H1 (cell line): ENCODE measurements at regions not wholly inside any gene's neighbourhood (a gene's known extent, or its start where the extent isn't known, plus 50 kb on each side); places are given as distances from the start of the nearest gene placed in this dataset.

ENCODE experiments used
- CTCF ChIA-PET: fragments of 300-600 bp; sonication (Branson Sonifier 250); formaldehyde crosslinking; loops from one replicate; lab custom pipeline; 2021; ENCODE audit not compliant: partially characterized antibody; lab: Charles Lee
- POLR2A ChIA-PET: fragments of 300-600 bp; sonication (Branson Sonifier 250); formaldehyde crosslinking; loops from one replicate; lab custom pipeline; 2021; ENCODE audit warnings: inconsistent platforms; ENCODE audit not compliant: partially characterized antibody; lab: Charles Lee
- DNase-seq, 2 experiments: peaks; one replicate each; pipeline versions ENCODE4 v3.0.0 to v3.0.0-alpha.2; 2010 to 2022; ENCODE audit warnings: low spot score in 2 of 2, low read depth in 1 of 2, mixed read lengths in 1 of 2
- FAIRE-seq: peaks from 2 replicates; lab custom pipeline; 2011; peaks lifted over from hg19 to GRCh38; lab: Jason Lieb, UNC
- H2AFZ ChIP-seq: 2 replicates; pipeline ENCODE4 v1.8.1; 2012; ENCODE audit warnings: low read length, inconsistent platforms
- H2AK5ac ChIP-seq: 2 replicates; pipeline ENCODE4 v1.6.1; 2013; ENCODE audit warnings: low read depth, low read length
- H2BK120ac ChIP-seq: replicated peaks from 2 replicates; pipeline ENCODE3; 2013; ENCODE audit warnings: low read depth, low read length, inconsistent platforms
- H2BK12ac ChIP-seq: 2 replicates; pipeline ENCODE4 v1.6.1; 2013; ENCODE audit warnings: low read depth, low read length
- H2BK15ac ChIP-seq: 2 replicates; pipeline ENCODE4 v1.6.1; 2013; ENCODE audit warnings: low read length
- H2BK20ac ChIP-seq: 2 replicates; pipeline ENCODE4 v1.6.1; 2013; ENCODE audit warnings: low read length
- H2BK5ac ChIP-seq: 2 replicates; pipeline ENCODE4 v1.6.1; 2013; ENCODE audit warnings: low read depth, low read length
- H3K14ac ChIP-seq: 2 replicates; pipeline ENCODE4 v1.6.1; 2013; ENCODE audit warnings: inconsistent platforms; ENCODE audit not compliant: insufficient read length
- H3K18ac ChIP-seq: 2 replicates; pipeline ENCODE4 v1.6.1; 2013; ENCODE audit warnings: low read length; ENCODE audit errors: extremely low read depth
- H3K23ac ChIP-seq: 2 replicates; pipeline ENCODE4 v1.6.1; 2013; ENCODE audit warnings: inconsistent platforms; ENCODE audit not compliant: insufficient read length
- H3K23me2 ChIP-seq: 2 replicates; pipeline ENCODE4 v1.6.1; 2013; ENCODE audit warnings: low read depth, low read length
- H3K27ac ChIP-seq: 2 replicates; pipeline ENCODE4 v1.6.1; 2011; ENCODE audit warnings: low read depth, low read length, inconsistent platforms
- H3K27me3 ChIP-seq, 4 experiments: replicated peaks in 1 of 4; 1 replicate in 1 of 4; 2 replicates in 3 of 4; pipeline versions ENCODE4 v1.6.1 to v1.8.1; 2011 to 2013; ENCODE audit warnings: low read length in 3 of 4, mild to moderate bottlenecking in 3 of 4, inconsistent platforms in 2 of 4, mixed read lengths in 2 of 4, moderate library complexity in 1 of 4; ENCODE audit not compliant: control insufficient read depth in 3 of 4, insufficient read depth in 3 of 4; ENCODE audit errors: extremely low read depth in 1 of 4
- H3K36me3 ChIP-seq, 4 experiments: 2 replicates each; pipeline versions ENCODE4 v1.6.1 to v1.8.1; 2011 to 2013; ENCODE audit warnings: mild to moderate bottlenecking in 4 of 4, low read length in 3 of 4, moderate library complexity in 2 of 4, control low read depth in 1 of 4, inconsistent platforms in 1 of 4; ENCODE audit not compliant: insufficient read depth in 4 of 4, control insufficient read depth in 2 of 4
- H3K4ac ChIP-seq: replicated peaks from 2 replicates; pipeline ENCODE3; 2013; ENCODE audit warnings: low read length, low read depth, mixed read lengths, inconsistent platforms; ENCODE audit not compliant: insufficient read length
- H3K4me1 ChIP-seq, 4 experiments: replicated peaks in 1 of 4; 1 replicate in 1 of 4; 2 replicates in 3 of 4; pipeline versions ENCODE4 v1.6.1 to v1.8.1; 2011 to 2013; ENCODE audit warnings: low read length in 3 of 4, inconsistent platforms in 2 of 4, mixed read lengths in 1 of 4; ENCODE audit not compliant: insufficient read depth in 4 of 4, control insufficient read depth in 3 of 4
- H3K4me2 ChIP-seq, 2 experiments: 2 replicates each; pipeline versions ENCODE4 v1.6.1 to v1.8.1; 2011 to 2013; ENCODE audit warnings: low read depth in 2 of 2, low read length in 2 of 2, control low read depth in 1 of 2, inconsistent platforms in 1 of 2, mild to moderate bottlenecking in 1 of 2; ENCODE audit not compliant: insufficient read depth in 1 of 2
- H3K4me3 ChIP-seq, 4 experiments: fragments of 200-600, 300-600 bp in 1 of 4; sonication (generic), shearing (Covaris generic), sonication (Bioruptor Twin) in 1 of 4; 2 replicates each; pipeline versions ENCODE4 v1.5.1 to v1.8.1; 2011 to 2016; ENCODE audit warnings: low read length in 4 of 4, low read depth in 3 of 4, control low read depth in 2 of 4, inconsistent platforms in 2 of 4, mild to moderate bottlenecking in 2 of 4, mixed read lengths in 1 of 4, moderate library complexity in 1 of 4; ENCODE audit not compliant: insufficient read depth in 2 of 4; ENCODE audit errors: extremely low read depth in 1 of 4
- H3K56ac ChIP-seq: replicated peaks from 2 replicates; pipeline ENCODE3; 2013; ENCODE audit warnings: low read depth, mild to moderate bottlenecking, mixed read lengths, low read length, inconsistent platforms; ENCODE audit not compliant: insufficient read length
- H3K79me1 ChIP-seq: 2 replicates; pipeline ENCODE4 v1.6.1; 2013; ENCODE audit warnings: low read depth, low read length, control low read depth
- H3K79me2 ChIP-seq, 2 experiments: 2 replicates each; pipeline versions ENCODE4 v1.6.1 to v1.8.1; 2012 to 2013; ENCODE audit warnings: low read length in 2 of 2, mild to moderate bottlenecking in 2 of 2, inconsistent platforms in 1 of 2; ENCODE audit not compliant: insufficient read depth in 2 of 2, control insufficient read depth in 1 of 2
- H3K9ac ChIP-seq, 4 experiments: replicated peaks in 1 of 4; 1 replicate in 1 of 4; 2 replicates in 3 of 4; pipeline versions ENCODE4 v1.6.1 to v1.8.1; 2011 to 2013; ENCODE audit warnings: low read depth in 3 of 4, low read length in 3 of 4, control low read depth in 2 of 4, mild to moderate bottlenecking in 2 of 4, moderate library complexity in 2 of 4, inconsistent platforms in 1 of 4; ENCODE audit errors: extremely low read depth in 1 of 4
- H3K9me3 ChIP-seq, 2 experiments: 2 replicates each; pipeline versions ENCODE4 v1.6.1 to v1.8.1; 2012 to 2013; ENCODE audit warnings: mild to moderate bottlenecking in 2 of 2, moderate library complexity in 2 of 2, control low read depth in 1 of 2, inconsistent platforms in 1 of 2, low read depth in 1 of 2, low read length in 1 of 2, mixed read lengths in 1 of 2; ENCODE audit not compliant: insufficient read depth in 2 of 2
- H4K20me1 ChIP-seq, 2 experiments: replicated peaks in 1 of 2; 2 replicates each; pipeline versions ENCODE3 to v1.8.1; 2011 to 2013; ENCODE audit warnings: inconsistent platforms in 2 of 2, low read length in 2 of 2, mild to moderate bottlenecking in 1 of 2; ENCODE audit not compliant: insufficient read depth in 2 of 2, control insufficient read depth in 1 of 2
- H4K5ac ChIP-seq: 2 replicates; pipeline ENCODE4 v1.6.1; 2013; ENCODE audit warnings: low read length, low read depth, mixed read lengths, inconsistent platforms; ENCODE audit not compliant: insufficient read length
- H4K8ac ChIP-seq: 2 replicates; pipeline ENCODE4 v1.8.0; 2013; ENCODE audit warnings: mild to moderate bottlenecking, moderate library complexity, low read length, inconsistent platforms; ENCODE audit not compliant: insufficient read depth; ENCODE audit errors: extremely low read depth
- H4K91ac ChIP-seq: replicated peaks from 2 replicates; pipeline ENCODE3; 2013; ENCODE audit warnings: low read length, mixed read lengths, inconsistent platforms; ENCODE audit not compliant: insufficient read length
- CHD2 ChIP-seq: IDR thresholded peaks from 2 replicates; pipeline ENCODE4 v1.6.1; 2012; ENCODE audit warnings: low read length, improper control_type of control experiment
- GABPA ChIP-seq: IDR thresholded peaks from 2 replicates; pipeline ENCODE4 v1.6.1; 2011; ENCODE audit warnings: mild to moderate bottlenecking, low read length, moderate library complexity, borderline replicate concordance; ENCODE audit not compliant: insufficient read depth
- KDM1A ChIP-seq: fragments of 200-600, 300-600 bp; sonication (generic); IDR thresholded peaks from 2 replicates; pipeline ENCODE4 v1.7.1; 2016; ENCODE audit warnings: mild to moderate bottlenecking, low read length, borderline replicate concordance
- POLR2AphosphoS5 ChIP-seq: IDR thresholded peaks from 2 replicates; pipeline ENCODE4 v1.6.1; 2011; ENCODE audit warnings: low read depth, low read length
- TEAD4 ChIP-seq: IDR thresholded peaks from 2 replicates; pipeline ENCODE4 v1.6.1; 2012; ENCODE audit warnings: low read depth, low read length, inconsistent platforms, mixed read lengths
- WGBS, 2 experiments: shearing (Covaris generic) in 1 of 2; methylation state at CpG; one replicate each; pipeline versions ENCODE4 v1.1.6 to v1.1.7; 2013 to 2015; ENCODE audit warnings: low lambda C conversion rate in 2 of 2, mixed read lengths in 2 of 2, inconsistent platforms in 1 of 2, low coverage in 1 of 2, missing lambda C conversion rate in 1 of 2; ENCODE audit not compliant: insufficient replicate concordance in 2 of 2, insufficient coverage in 1 of 2, insufficient read length in 1 of 2; ENCODE audit errors: extremely low coverage in 1 of 2, missing lambda C conversion rate in 1 of 2; 5-methylcytosine and 5-hydroxymethylcytosine counted together
- TF ChIP-seq, protein P1 (sequence below): IDR thresholded peaks from 2 replicates; pipeline ENCODE4 v1.6.1; 2012; ENCODE audit warnings: inconsistent platforms

- Histone ChIP-seq H2BK5ac (no peak overlapping the region), H3K56ac (no peak overlapping the region), H4K91ac (no peak overlapping the region), H3K9ac (no peak overlapping the region), H3K4me1 (peaks cover 0 to 5% (median 3%) of the 10 kb centered on the region in 4 experiments; a peak in 3 of 7 replicates), H3K79me2 (no peaks in the 10 kb centered on the region), H3K79me1 (no peaks in the 10 kb centered on the region), H2AFZ (no peak overlapping the region), H3K4me3 (no peak overlapping the region), H2BK12ac (no peak overlapping the region), H4K20me1 (no peaks in the 10 kb centered on the region), H3K23me2 (no peaks in the 10 kb centered on the region), H3K27me3 (no peaks in the 10 kb centered on the region), H3K23ac (no peak overlapping the region), H3K27ac (no peak overlapping the region), H3K9me3 (no peaks in the 10 kb centered on the region), H4K5ac (no peak overlapping the region), H2BK15ac (no peak overlapping the region), H3K14ac (no peak overlapping the region), H3K18ac (no peak overlapping the region), H2BK120ac (no peak overlapping the region), H3K4me2 (no peak overlapping the region), H2AK5ac (no peak overlapping the region), H4K8ac (no peak overlapping the region), H3K36me3 (no peaks in the 10 kb centered on the region), H2BK20ac (no peak overlapping the region), H3K4ac (no peak overlapping the region)
- ChIA-PET POLR2A (no interaction called here), CTCF (no interaction called here)
- 84% methylated on average over 2 of the region's 2 CpGs; no CpG with 5 or more reads in 1 of the 2 experiments for WGBS, 2 experiments
- FAIRE-seq (no peak), DNase-seq (no peak)
- TF ChIP-seq, protein P1, sequence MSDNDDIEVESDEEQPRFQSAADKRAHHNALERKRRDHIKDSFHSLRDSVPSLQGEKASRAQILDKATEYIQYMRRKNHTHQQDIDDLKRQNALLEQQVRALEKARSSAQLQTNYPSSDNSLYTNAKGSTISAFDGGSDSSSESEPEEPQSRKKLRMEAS: no peak
- TF ChIP-seq GABPA (no peak), TEAD4 (no peak), KDM1A (no peak), POLR2AphosphoS5 (no peak), CHD2 (no peak)
Observed at GRCh38 chr4:128357286-128357685, 69.7 kb upstream of the PGRMC2 start.
